IMR-90 (cell line): ENCODE measurements at regions not wholly inside any gene's neighbourhood (a gene's known extent, or its start where the extent isn't known, plus 50 kb on each side); places are given as distances from the start of the nearest gene placed in this dataset.

ENCODE experiments used
- CEBPB ChIP-seq: IDR thresholded peaks from 2 replicates; pipeline ENCODE4 v1.6.1; 2012; ENCODE audit warnings: low read depth, low read length, improper control_type of control experiment
- CTCF ChIP-seq: conservative IDR thresholded peaks from 2 replicates; pipeline ENCODE4 v1.5.1; 2012; ENCODE audit warnings: mild to moderate bottlenecking, low read depth, low read length, improper control_type of control experiment
- RCOR1 ChIP-seq: IDR thresholded peaks from 2 replicates; pipeline ENCODE4 v1.6.1; 2012; ENCODE audit warnings: mild to moderate bottlenecking, low read length, improper control_type of control experiment; ENCODE audit not compliant: insufficient replicate concordance
- TF ChIP-seq, protein P1 (sequence below): fragments of 150-350 bp; IDR thresholded peaks from 2 replicates; pipeline ENCODE4 v1.6.1; 2016; ENCODE audit warnings: low read depth, mild to moderate bottlenecking, low read length, moderate library complexity, borderline replicate concordance

DNA sequence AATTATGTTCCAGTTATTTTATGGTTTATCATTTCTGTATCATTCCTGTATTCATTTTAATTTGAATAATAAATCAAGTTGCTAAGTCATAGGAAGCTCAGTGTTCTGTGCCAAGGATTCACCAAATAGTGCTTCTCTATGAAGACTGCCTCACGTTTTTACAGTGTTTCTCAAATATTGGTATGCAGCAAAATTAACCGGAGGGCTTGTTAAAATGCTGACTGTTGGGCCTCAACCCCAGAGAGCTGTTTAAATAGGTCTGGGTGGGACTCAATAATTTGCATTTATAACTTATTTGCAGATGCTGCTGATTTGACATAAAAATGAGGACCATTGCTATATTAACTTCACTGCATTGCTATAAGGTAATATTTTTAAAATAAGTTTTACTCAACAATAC is 166.7 kb downstream of the TINAG start:
- TF ChIP-seq CEBPB, result no peak
- no peak for TF ChIP-seq CTCF
- TF ChIP-seq, protein P1, sequence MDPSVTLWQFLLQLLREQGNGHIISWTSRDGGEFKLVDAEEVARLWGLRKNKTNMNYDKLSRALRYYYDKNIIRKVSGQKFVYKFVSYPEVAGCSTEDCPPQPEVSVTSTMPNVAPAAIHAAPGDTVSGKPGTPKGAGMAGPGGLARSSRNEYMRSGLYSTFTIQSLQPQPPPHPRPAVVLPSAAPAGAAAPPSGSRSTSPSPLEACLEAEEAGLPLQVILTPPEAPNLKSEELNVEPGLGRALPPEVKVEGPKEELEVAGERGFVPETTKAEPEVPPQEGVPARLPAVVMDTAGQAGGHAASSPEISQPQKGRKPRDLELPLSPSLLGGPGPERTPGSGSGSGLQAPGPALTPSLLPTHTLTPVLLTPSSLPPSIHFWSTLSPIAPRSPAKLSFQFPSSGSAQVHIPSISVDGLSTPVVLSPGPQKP, result no peak
- no peak for TF ChIP-seq RCOR1
